ENCODE measurements at regions not wholly inside any gene's neighbourhood (a gene's known extent, or its start where the extent isn't known, plus 50 kb on each side); places are given as distances from the start of the nearest gene placed in this dataset.

GRCh38 chr3:194025951-194026350, 110.0 kb upstream of the HES1 start:
- Histone ChIP-seq H3K4me1 (peaks cover 0 to 13% (median 1%) of the 10 kb centered on the region in 4 donors), H3K4me3 (no peak overlapping the region)
- TF ChIP-seq, protein P1, sequence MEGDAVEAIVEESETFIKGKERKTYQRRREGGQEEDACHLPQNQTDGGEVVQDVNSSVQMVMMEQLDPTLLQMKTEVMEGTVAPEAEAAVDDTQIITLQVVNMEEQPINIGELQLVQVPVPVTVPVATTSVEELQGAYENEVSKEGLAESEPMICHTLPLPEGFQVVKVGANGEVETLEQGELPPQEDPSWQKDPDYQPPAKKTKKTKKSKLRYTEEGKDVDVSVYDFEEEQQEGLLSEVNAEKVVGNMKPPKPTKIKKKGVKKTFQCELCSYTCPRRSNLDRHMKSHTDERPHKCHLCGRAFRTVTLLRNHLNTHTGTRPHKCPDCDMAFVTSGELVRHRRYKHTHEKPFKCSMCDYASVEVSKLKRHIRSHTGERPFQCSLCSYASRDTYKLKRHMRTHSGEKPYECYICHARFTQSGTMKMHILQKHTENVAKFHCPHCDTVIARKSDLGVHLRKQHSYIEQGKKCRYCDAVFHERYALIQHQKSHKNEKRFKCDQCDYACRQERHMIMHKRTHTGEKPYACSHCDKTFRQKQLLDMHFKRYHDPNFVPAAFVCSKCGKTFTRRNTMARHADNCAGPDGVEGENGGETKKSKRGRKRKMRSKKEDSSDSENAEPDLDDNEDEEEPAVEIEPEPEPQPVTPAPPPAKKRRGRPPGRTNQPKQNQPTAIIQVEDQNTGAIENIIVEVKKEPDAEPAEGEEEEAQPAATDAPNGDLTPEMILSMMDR (IDR thresholded peaks at IDR 0.05), result no peak
- TF ChIP-seq POLR2A (IDR thresholded peaks at IDR 0.05), result no peak

GRCh38 chr3:194028434-194029004, 107.4 kb upstream of the HES1 start:
- TF ChIP-seq POLR2A (IDR thresholded peaks at IDR 0.05), result no peak
- TF ChIP-seq, protein P1 (IDR thresholded peaks at IDR 0.05), result no peak
- Histone ChIP-seq H3K4me3 (no peak overlapping the region), H3K9me3 (no peaks in the 10 kb centered on the region)

More at GRCh38 chr3:194025951-194026350, 110.0 kb upstream of the HES1 start:
- Histone ChIP-seq H3K9me3 (no peaks in the 10 kb centered on the region), H3K27ac (no peak overlapping the region), H3K36me3 (no peaks in the 10 kb centered on the region), H3K27me3 (no peaks in the 10 kb centered on the region)
- no peak for DNase-seq

GRCh38 chr3:194029846-194030245, 106.1 kb upstream of the HES1 start:
- Histone ChIP-seq H3K27me3 (no peaks in the 10 kb centered on the region), H3K9me3 (no peaks in the 10 kb centered on the region), H3K4me1 (peaks cover 0 to 35% (median 1%) of the 10 kb centered on the region in 4 donors), H3K36me3 (no peaks in the 10 kb centered on the region), H3K27ac (peak overlapping the region in 3 of 4 donors; percentile 27 to 78 (median 61)), H3K4me3 (no peak overlapping the region)
- peak in 2 of 3 donors; percentile 63 to 77 for DNase-seq
- TF ChIP-seq POLR2A (IDR thresholded peaks at IDR 0.05), result peak in 1 of 2 donors; percentile 27
- TF ChIP-seq, protein P1 (IDR thresholded peaks at IDR 0.05), result no peak

More at GRCh38 chr3:194028434-194029004, 107.4 kb upstream of the HES1 start:
- Histone ChIP-seq H3K4me1 (peaks cover 0 to 25% (median 1%) of the 10 kb centered on the region in 4 donors), H3K27me3 (no peaks in the 10 kb centered on the region), H3K27ac (no peak overlapping the region), H3K36me3 (no peaks in the 10 kb centered on the region)
- DNase-seq, result no peak

DNA sequence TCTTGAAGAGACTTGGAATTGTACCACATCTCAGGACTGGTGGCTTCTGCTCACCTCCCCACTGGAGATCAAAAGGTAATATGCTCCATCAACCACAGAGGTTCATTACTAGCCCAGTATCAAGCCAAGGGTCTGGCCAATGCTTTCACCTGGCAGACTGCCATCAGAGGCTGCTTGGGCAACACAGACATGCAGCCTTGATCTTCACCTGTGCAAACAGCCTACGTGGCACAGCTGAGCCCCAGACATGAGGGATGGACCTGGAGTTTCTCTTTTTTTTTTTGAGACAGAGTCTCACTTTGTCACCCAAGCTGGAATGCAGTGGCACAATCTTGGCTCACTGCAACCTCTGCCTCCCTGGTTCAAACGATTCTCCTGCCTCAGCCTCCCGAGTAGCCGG, 105.6 kb upstream of the HES1 start:
- H3K36me3 ChIP-seq, result no peaks in the 10 kb centered on the region
- TF ChIP-seq, protein P1 (IDR thresholded peaks at IDR 0.05), result no peak
- TF ChIP-seq POLR2A (IDR thresholded peaks at IDR 0.05), result no peak
- peak in 1 of 3 donors; percentile 68 for DNase-seq
- H3K4me1 ChIP-seq, result peaks cover 0 to 40% (median 1%) of the 10 kb centered on the region in 4 donors
- no peaks in the 10 kb centered on the region for H3K9me3 ChIP-seq
- H3K27me3 ChIP-seq, result no peaks in the 10 kb centered on the region
- no peak overlapping the region for H3K4me3 ChIP-seq
- peak overlapping the region in 3 of 4 donors; percentile 27 to 78 (median 61) for H3K27ac ChIP-seq

- DNase-seq, result no peak
- H3K4me1 ChIP-seq, result peaks cover 0 to 43% (median 1%) of the 10 kb centered on the region in 4 donors
- peak overlapping the region in 1 of 4 donors; percentile 17 for H3K27ac ChIP-seq
- no peaks in the 10 kb centered on the region for H3K27me3 ChIP-seq
- H3K9me3 ChIP-seq, result no peaks in the 10 kb centered on the region
- no peaks in the 10 kb centered on the region for H3K36me3 ChIP-seq
- no peak for TF ChIP-seq POLR2A (IDR thresholded peaks at IDR 0.05)
- no peak overlapping the region for H3K4me3 ChIP-seq
These were observed 104.6 kb upstream of the HES1 start for GRCh38 chr3:194031349-194031748.

- Histone ChIP-seq H3K4me3 (no peak overlapping the region), H3K36me3 (no peaks in the 10 kb centered on the region), H3K4me1 (peaks cover 0 to 43% (median 1%) of the 10 kb centered on the region in 4 donors), H3K9me3 (no peaks in the 10 kb centered on the region), H3K27me3 (no peaks in the 10 kb centered on the region), H3K27ac (peak overlapping the region in 1 of 4 donors; percentile 17)
- TF ChIP-seq POLR2A (IDR thresholded peaks at IDR 0.05), result no peak
- TF ChIP-seq, protein P1 (IDR thresholded peaks at IDR 0.05), result no peak
- DNase-seq, result peak in 2 of 3 donors; percentile 66 to 68
These were observed 103.9 kb upstream of the HES1 start for GRCh38 chr3:194031867-194032635.
